ENCODE measurements at regions not wholly inside any gene's neighbourhood (a gene's known extent, or its start where the extent isn't known, plus 50 kb on each side); places are given as distances from the start of the nearest gene placed in this dataset.

DNA sequence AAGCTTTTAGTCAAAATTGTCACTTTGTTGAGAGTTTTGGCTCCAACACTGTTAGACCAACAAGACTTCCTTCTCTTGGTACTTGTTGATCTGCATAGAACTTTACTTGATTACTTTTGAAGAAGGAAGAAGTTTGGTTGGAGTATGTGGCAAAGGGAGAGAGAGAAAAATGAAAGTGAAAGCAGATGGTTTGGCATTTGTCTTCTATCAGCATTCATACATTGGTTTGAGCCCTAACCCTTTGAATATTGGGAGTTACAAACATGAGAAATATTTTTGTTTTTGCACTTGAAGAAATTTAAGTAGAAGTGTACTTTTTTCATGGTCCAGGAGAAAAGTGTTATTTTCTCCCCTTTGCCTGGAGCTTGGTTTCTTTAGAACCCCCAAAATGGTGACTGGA lies 169.8 kb downstream of the ADGRL4 start:
- Mint-ChIP-seq H3K27ac (no peak overlapping the region), H3K9me3 (no peaks in the 10 kb centered on the region), H3K4me3 (no peak overlapping the region), H3K4me1 (peaks cover 19% of the 10 kb centered on the region), H3K27me3 (peaks cover 12% of the 10 kb centered on the region)
- DNase-seq: no peak
- no peak for ATAC-seq

DNA sequence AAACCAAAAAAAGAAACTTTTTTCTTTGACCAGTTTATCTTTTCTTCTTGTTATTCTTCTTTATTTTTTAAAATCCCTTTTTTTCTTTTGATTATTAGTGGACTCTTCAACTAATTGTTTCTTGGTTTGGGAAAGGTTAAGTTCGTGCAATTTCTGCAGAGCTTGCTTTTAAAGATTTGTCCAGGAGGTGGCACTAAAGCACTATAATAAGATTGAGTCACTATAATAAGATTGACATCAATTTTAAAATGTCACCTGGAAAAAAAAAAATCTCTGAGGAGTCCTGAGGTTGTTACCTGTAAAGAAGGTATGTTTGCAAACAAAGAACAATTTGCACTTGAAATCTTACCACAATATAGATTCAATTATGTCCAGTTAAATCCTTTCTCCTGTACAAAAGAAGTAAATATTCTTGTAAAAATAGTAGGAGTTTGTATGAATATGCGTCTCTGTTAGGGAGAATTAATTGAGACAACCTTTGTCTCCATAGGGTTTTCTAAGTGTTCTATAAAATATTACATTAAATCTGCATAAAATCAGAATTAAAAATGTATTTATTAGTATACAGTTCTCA lies 166.7 kb downstream of the ADGRL4 start:
- Mint-ChIP-seq H3K27me3 (no peaks in the 10 kb centered on the region), H3K27ac (peak overlapping the region in 1 of 2 donors; percentile 35), H3K9me3 (no peaks in the 10 kb centered on the region), H3K4me3 (no peak overlapping the region), H3K4me1 (peaks cover 7% of the 10 kb centered on the region)
- peak in 1 of 2 donors; percentile 20 for DNase-seq
- ATAC-seq: no peak
